ENCODE measurements at regions not wholly inside any gene's neighbourhood (a gene's known extent, or its start where the extent isn't known, plus 50 kb on each side); places are given as distances from the start of the nearest gene placed in this dataset.
"Not testable (repeated sequence)": the region's sequence is repeated elsewhere in the genome, so short reads cannot be mapped to it uniquely, and the experiment has no call there.

GRCh38 chr2:122029456-122029855 is 274.0 kb downstream of the TSN start:
- Histone ChIP-seq H3K36me3 (no peaks in the 10 kb centered on the region), H3K9me3 (replicated peaks) (no peaks in the 10 kb centered on the region), H3K4me3 (no peak overlapping the region), H3K27me3 (replicated peaks) (no peaks in the 10 kb centered on the region), H3K27ac (no peak overlapping the region), H3K4me1 (replicated peaks) (peaks cover 13% of the 10 kb centered on the region)
- DNase-seq (ENCODE audit: low read depth in 1 of 2, low spot score in 2 of 2) = no peak

- no peaks in the 10 kb centered on the region for H3K27me3 ChIP-seq (replicated peaks)
- no peak overlapping the region for H3K4me3 ChIP-seq
- no peaks in the 10 kb centered on the region for H3K9me3 ChIP-seq (replicated peaks)
- no peak overlapping the region for H3K27ac ChIP-seq
- H3K4me1 ChIP-seq (replicated peaks) = peaks cover 13% of the 10 kb centered on the region
- H3K36me3 ChIP-seq = no peaks in the 10 kb centered on the region
- no peak for DNase-seq (ENCODE audit: low read depth in 1 of 2, low spot score in 2 of 2)
These were observed 274.5 kb downstream of the TSN start for GRCh38 chr2:122029945-122030344.

GRCh38 chr2:122031544-122032263 is 276.3 kb downstream of the TSN start:
- no peak for DNase-seq (ENCODE audit: low read depth in 1 of 2, low spot score in 2 of 2)

GRCh38 chr2:122032264-122032645 is 276.8 kb downstream of the TSN start:
- Histone ChIP-seq H3K4me1 (replicated peaks) (peaks cover 13% of the 10 kb centered on the region), H3K9me3 (replicated peaks) (no peaks in the 10 kb centered on the region), H3K27me3 (replicated peaks) (no peaks in the 10 kb centered on the region), H3K4me3 (no peak overlapping the region), H3K36me3 (no peaks in the 10 kb centered on the region), H3K27ac (no peak overlapping the region)
- DNase-seq (ENCODE audit: low read depth in 1 of 2, low spot score in 2 of 2) = no peak

More at GRCh38 chr2:122031544-122032263, 276.3 kb downstream of the TSN start:
- H3K27me3 ChIP-seq (replicated peaks) = no peaks in the 10 kb centered on the region
- H3K4me1 ChIP-seq (replicated peaks) = peaks cover 13% of the 10 kb centered on the region
- no peaks in the 10 kb centered on the region for H3K36me3 ChIP-seq
- no peaks in the 10 kb centered on the region for H3K9me3 ChIP-seq (replicated peaks)
- no peak overlapping the region for H3K4me3 ChIP-seq
- H3K27ac ChIP-seq = no peak overlapping the region

DNA sequence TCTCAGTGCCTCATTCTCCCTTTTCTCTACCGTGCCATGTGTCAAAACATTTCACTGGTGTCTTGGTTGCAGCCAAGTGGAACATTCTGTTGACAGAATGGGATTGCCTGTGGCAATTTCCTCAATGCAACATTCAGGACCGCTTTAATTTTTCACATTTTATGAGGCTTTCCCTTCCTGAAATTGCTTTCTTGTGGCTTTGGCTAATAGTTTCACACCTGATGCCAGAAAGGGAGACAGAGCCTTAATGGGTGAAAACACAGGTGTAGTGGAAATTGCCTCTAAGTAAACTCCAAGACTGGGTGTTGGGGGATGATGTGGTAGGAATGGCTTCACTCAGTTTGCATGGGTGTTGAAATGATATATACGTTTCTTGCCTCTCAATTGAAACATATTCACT is 278.3 kb downstream of the TSN start:
- H3K27ac ChIP-seq = no peak overlapping the region
- H3K9me3 ChIP-seq (replicated peaks) = no peaks in the 10 kb centered on the region
- no peak for DNase-seq (ENCODE audit: low read depth in 1 of 2, low spot score in 2 of 2)
- H3K36me3 ChIP-seq = no peaks in the 10 kb centered on the region
- no peaks in the 10 kb centered on the region for H3K27me3 ChIP-seq (replicated peaks)
- H3K4me1 ChIP-seq (replicated peaks) = peaks cover under 1% of the 10 kb centered on the region
- H3K4me3 ChIP-seq = no peak overlapping the region

DNA sequence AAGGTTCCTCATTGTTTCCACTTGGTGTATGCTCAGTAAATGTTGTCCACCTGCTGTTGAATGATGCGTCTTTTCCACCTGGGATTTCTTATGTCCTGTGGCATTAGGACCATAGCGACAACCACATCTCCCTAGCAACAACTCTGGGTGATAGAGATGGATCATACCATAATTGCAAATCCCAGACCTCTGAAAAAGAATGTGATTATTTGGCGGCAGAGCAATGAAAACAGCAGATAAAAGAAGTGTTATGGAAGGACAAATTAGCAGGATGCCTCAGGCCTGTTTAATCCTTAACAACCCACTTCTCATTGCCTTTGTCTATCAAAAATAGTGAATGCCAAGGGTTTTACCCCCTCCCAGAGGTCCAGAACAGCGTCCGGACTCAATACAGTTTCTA is 278.9 kb downstream of the TSN start:
- H3K4me1 ChIP-seq (replicated peaks) = no peaks in the 10 kb centered on the region
- no peaks in the 10 kb centered on the region for H3K9me3 ChIP-seq (replicated peaks)
- DNase-seq (ENCODE audit: low read depth in 1 of 2, low spot score in 2 of 2) = no peak
- no peaks in the 10 kb centered on the region for H3K27me3 ChIP-seq (replicated peaks)
- no peak overlapping the region for H3K4me3 ChIP-seq
- no peaks in the 10 kb centered on the region for H3K36me3 ChIP-seq
- H3K27ac ChIP-seq = no peak overlapping the region

GRCh38 chr2:122034777-122035176 is 279.3 kb downstream of the TSN start:
- DNase-seq (ENCODE audit: low read depth in 1 of 2, low spot score in 2 of 2) = no peak
- Histone ChIP-seq H3K36me3 (no peaks in the 10 kb centered on the region), H3K9me3 (replicated peaks) (no peaks in the 10 kb centered on the region), H3K27me3 (replicated peaks) (no peaks in the 10 kb centered on the region), H3K4me1 (replicated peaks) (no peaks in the 10 kb centered on the region), H3K27ac (no peak overlapping the region), H3K4me3 (no peak overlapping the region)

DNA sequence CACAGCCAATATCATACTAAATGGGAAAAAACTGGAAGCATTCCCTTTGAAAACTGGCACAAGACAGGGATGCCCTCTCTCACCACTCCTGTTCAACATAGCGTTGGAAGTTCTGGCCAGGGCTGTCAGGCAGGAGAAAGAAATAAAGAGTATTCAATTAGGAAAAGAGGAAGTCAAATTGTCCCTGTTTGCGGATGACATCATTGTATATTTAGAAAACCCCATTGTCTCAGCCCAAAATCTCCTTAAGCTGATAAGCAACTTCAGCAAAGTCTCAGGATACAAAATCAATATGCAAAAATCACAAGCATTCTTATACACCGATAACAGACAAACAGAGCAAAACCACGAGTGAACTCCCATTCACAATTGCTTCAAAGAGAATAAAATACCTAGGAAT is 283.4 kb downstream of the TSN start:
- not testable (repeated sequence) for H3K9me3 ChIP-seq (replicated peaks); DNase-seq (ENCODE audit: low read depth in 1 of 2, low spot score in 2 of 2)

DNA sequence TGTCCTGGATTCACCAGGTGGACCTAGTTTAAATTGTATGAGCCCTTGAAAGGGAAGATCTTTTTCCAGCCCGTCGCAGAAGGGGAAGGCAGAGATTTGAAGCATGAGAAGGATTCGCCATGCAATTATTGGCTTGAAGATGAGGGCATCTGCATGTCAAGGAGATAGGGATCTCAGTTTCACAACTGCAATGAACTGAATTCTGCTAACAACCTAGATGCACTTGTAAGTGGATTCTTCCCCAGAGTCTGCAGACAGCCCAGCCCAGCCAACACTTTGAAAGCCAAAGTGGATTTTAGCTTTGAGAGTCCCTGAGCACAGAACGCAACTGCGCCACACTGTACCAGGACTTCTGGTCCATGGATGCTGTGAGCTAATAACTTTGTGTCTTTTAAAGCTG is 286.0 kb downstream of the TSN start:
- H3K36me3 ChIP-seq = no peaks in the 10 kb centered on the region
- no peak overlapping the region for H3K27ac ChIP-seq

More for the DNA sequence above, 283.4 kb downstream of the TSN start:
- not testable (repeated sequence) for H3K4me1 ChIP-seq (replicated peaks); H3K4me3 ChIP-seq; H3K27me3 ChIP-seq (replicated peaks); H3K27ac ChIP-seq; H3K36me3 ChIP-seq

GRCh38 chr2:122051659-122052058 is 296.2 kb downstream of the TSN start:
- not testable (repeated sequence) for H3K36me3 ChIP-seq; H3K27ac ChIP-seq; DNase-seq (ENCODE audit: low read depth in 1 of 2, low spot score in 2 of 2); H3K27me3 ChIP-seq (replicated peaks); H3K4me3 ChIP-seq; H3K4me1 ChIP-seq (replicated peaks); H3K9me3 ChIP-seq (replicated peaks)

More for the DNA sequence above, 286.0 kb downstream of the TSN start:
- no peaks in the 10 kb centered on the region for H3K9me3 ChIP-seq (replicated peaks)
- no peak for DNase-seq (ENCODE audit: low read depth in 1 of 2, low spot score in 2 of 2)
- no peak overlapping the region for H3K4me3 ChIP-seq
- H3K4me1 ChIP-seq (replicated peaks) = no peaks in the 10 kb centered on the region
- H3K27me3 ChIP-seq (replicated peaks) = no peaks in the 10 kb centered on the region

- H3K27ac ChIP-seq = no peak overlapping the region
- H3K4me3 ChIP-seq = no peak overlapping the region
These were observed 300.1 kb downstream of the TSN start for GRCh38 chr2:122055521-122055931.

GRCh38 chr2:122056853-122057252 is 301.4 kb downstream of the TSN start:
- Histone ChIP-seq H3K36me3 (no peaks in the 10 kb centered on the region), H3K4me1 (replicated peaks) (no peaks in the 10 kb centered on the region), H3K27me3 (replicated peaks) (no peaks in the 10 kb centered on the region), H3K4me3 (no peak overlapping the region), H3K27ac (no peak overlapping the region), H3K9me3 (replicated peaks) (no peaks in the 10 kb centered on the region)
- DNase-seq (ENCODE audit: low read depth in 1 of 2, low spot score in 2 of 2) = no peak

More at GRCh38 chr2:122055521-122055931, 300.1 kb downstream of the TSN start:
- Histone ChIP-seq H3K9me3 (replicated peaks) (no peaks in the 10 kb centered on the region), H3K27me3 (replicated peaks) (no peaks in the 10 kb centered on the region), H3K4me1 (replicated peaks) (no peaks in the 10 kb centered on the region), H3K36me3 (no peaks in the 10 kb centered on the region)
- no peak for DNase-seq (ENCODE audit: low read depth in 1 of 2, low spot score in 2 of 2)

DNA sequence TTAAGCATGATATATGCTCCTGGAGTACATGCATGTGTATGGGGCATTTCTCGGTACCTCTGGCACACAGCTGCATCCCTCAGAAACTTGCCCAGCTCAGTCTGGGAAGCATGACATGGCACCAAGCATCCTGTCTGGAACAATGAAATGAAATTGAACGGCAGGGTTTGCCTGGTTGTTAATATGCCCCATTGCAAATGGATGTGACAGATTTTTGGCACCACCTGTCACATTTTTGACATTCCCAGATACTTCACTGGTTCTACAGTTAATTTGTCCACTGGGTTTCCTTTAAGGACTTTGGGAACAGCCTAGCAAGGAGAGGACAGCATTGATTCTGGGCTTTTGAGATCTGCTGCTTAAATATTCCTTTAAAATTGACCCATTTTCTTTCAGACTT is 305.8 kb downstream of the TSN start:
- Histone ChIP-seq H3K9me3 (replicated peaks) (no peaks in the 10 kb centered on the region), H3K36me3 (no peaks in the 10 kb centered on the region), H3K4me3 (no peak overlapping the region), H3K27me3 (replicated peaks) (no peaks in the 10 kb centered on the region), H3K27ac (no peak overlapping the region), H3K4me1 (replicated peaks) (no peaks in the 10 kb centered on the region)
- DNase-seq (ENCODE audit: low read depth in 1 of 2, low spot score in 2 of 2) = no peak

DNA sequence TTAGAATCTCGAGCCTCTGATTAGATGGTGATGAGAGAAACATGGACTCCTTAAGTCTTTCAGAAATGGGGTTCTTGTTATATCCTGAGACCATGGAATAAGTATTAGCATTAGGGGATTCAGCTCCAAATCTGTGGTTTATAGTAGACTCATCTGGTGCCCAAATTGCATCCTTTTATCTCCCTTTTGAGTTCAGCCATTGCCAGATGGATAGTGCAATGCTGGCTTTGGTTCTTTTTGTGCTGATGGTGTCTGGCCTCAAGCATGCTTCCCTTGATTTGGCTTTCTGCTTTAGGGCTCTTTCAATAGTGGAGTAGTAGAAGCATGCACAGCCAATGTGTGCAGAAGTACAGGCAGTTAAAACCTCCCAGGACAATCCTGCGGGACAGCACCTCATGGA is 306.4 kb downstream of the TSN start:
- DNase-seq (ENCODE audit: low read depth in 1 of 2, low spot score in 2 of 2) = no peak
- Histone ChIP-seq H3K4me1 (replicated peaks) (no peaks in the 10 kb centered on the region), H3K27me3 (replicated peaks) (no peaks in the 10 kb centered on the region), H3K9me3 (replicated peaks) (no peaks in the 10 kb centered on the region), H3K4me3 (no peak overlapping the region), H3K27ac (no peak overlapping the region), H3K36me3 (no peaks in the 10 kb centered on the region)

DNA sequence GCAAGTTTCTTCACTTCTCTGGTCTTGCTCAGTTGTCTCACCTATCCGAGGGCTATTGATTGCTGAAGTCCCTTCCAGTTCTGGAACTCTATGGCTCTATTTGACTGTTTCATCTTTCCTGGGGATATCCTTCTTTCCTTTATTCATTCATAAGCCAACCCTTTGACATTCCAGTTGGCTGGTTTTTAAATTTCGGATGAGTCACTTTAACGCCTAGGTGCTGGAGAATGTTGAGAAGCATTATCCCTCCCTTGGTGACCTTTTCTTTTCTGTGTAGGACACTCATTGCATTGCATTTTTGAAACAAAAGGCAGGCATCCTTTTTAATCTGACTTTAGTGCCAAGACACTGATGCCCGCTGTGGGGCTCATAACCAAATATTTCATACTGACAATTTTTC is 307.1 kb downstream of the TSN start:
- Histone ChIP-seq H3K27me3 (replicated peaks) (no peaks in the 10 kb centered on the region), H3K9me3 (replicated peaks) (no peaks in the 10 kb centered on the region), H3K4me1 (replicated peaks) (no peaks in the 10 kb centered on the region), H3K36me3 (no peaks in the 10 kb centered on the region), H3K4me3 (no peak overlapping the region), H3K27ac (no peak overlapping the region)
- no peak for DNase-seq (ENCODE audit: low read depth in 1 of 2, low spot score in 2 of 2)

All from SJSA1 (cell line).